Ascending aorta (tissue), 2 donors: ENCODE measurements at regions not wholly inside any gene's neighbourhood (a gene's known extent, or its start where the extent isn't known, plus 50 kb on each side); places are given as distances from the start of the nearest gene placed in this dataset.

Source experiments
- DNase-seq, 2 donors: peaks; one replicate each; pipeline ENCODE4 v3.0.0-alpha.2; 2019; ENCODE audit warnings: low spot score in 2 of 2
- H3K27ac ChIP-seq, 2 donors: fragments of 200-600 bp; sonication (generic); one replicate each; pipeline ENCODE4 v1.5.1; 2016 to 2017; ENCODE audit warnings: mild to moderate bottlenecking in 1 of 2
- H3K27me3 ChIP-seq: fragments of 200-600 bp; sonication (generic); one replicate; pipeline ENCODE4 v1.5.1; 2017
- H3K36me3 ChIP-seq, 2 donors: fragments of 200-600 bp; sonication (generic); one replicate each; pipeline ENCODE4 v1.5.1; 2016
- H3K4me1 ChIP-seq, 2 donors: fragments of 200-600 bp; sonication (generic); one replicate each; pipeline ENCODE4 v1.5.1; 2016 to 2017; ENCODE audit warnings: mild to moderate bottlenecking in 1 of 2
- H3K4me3 ChIP-seq, 2 donors: fragments of 200-600 bp; sonication (generic); one replicate each; pipeline ENCODE4 v1.5.1; 2016 to 2017; ENCODE audit warnings: mild to moderate bottlenecking in 1 of 2
- H3K9me3 ChIP-seq, 2 donors: fragments of 200-600 bp; sonication (generic); one replicate each; pipeline ENCODE4 v1.5.1; 2016
- CTCF ChIP-seq, 3 experiments: fragments of 200-600 bp in 2 of 3; fragments of 450-650 bp in 1 of 3; sonication (generic) in 2 of 3; IDR thresholded peaks; one replicate each; pipeline ENCODE4 v1.5.1; 2016 to 2019; ENCODE audit warnings: antibody characterized with exemption in 3 of 3, mild to moderate bottlenecking in 1 of 3, moderate library complexity in 1 of 3
- intact Hi-C: fragments of 100-400 bp; cut with DNase I; formaldehyde crosslinking; loops from one replicate; pipeline ENCODE4 v1.15.1; 2023

DNA sequence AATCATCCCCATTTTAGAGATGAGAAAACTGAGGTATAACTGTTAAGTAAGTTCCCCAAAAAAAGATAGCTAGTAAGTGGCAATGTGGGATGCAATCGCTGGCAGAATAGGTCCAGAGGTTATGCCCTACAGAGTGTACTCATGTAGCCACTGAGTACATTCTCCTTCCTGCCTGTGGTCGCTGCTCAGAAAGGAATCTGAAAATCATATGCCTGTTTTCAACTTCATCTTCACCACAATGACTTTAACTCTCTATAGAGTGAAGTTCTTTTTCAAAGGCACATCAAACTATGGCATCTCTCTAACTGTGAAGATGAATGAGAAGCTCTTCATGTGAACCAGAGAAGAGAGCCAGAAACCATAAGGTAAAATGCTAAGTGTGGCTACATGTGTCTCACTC is 162.2 kb upstream of the SLC25A13 start:
- Histone ChIP-seq H3K4me3 (no peak overlapping the region), H3K27ac (no peak overlapping the region), H3K9me3 (no peaks in the 10 kb centered on the region), H3K4me1 (no peaks in the 10 kb centered on the region), H3K27me3 (no peaks in the 10 kb centered on the region), H3K36me3 (no peaks in the 10 kb centered on the region)
- intact Hi-C loops, result no loop called here
- DNase-seq, result no peak
- TF ChIP-seq CTCF (IDR thresholded peaks at IDR 0.05), result no peak

DNA sequence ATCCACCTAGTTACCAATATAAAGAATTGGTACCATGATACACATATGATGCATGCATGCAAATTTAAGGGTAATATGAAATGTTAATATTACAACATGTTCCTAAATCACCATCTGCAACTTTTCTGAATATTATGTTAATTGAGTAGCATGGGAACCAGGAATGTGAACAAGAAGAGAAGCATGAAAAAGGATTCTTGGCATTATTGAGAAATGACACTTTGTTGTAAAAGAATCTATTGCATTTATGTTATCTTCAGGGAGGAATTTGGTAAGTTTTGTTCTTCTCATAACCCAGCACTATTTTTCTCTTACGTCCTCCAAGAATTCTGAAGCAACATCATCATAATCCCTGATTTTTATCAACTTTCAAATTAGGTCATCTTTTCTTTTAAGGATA is 159.9 kb upstream of the SLC25A13 start:
- intact Hi-C loops, result no loop called here
- Histone ChIP-seq H3K36me3 (no peaks in the 10 kb centered on the region), H3K9me3 (no peaks in the 10 kb centered on the region), H3K4me1 (no peaks in the 10 kb centered on the region), H3K4me3 (no peak overlapping the region), H3K27me3 (no peaks in the 10 kb centered on the region), H3K27ac (no peak overlapping the region)
- no peak for TF ChIP-seq CTCF (IDR thresholded peaks at IDR 0.05)
- DNase-seq, result no peak

GRCh38 chr7:96479015-96479645 is 157.2 kb upstream of the SLC25A13 start:
- no peaks in the 10 kb centered on the region for H3K9me3 ChIP-seq
- H3K4me3 ChIP-seq, result no peak overlapping the region
- no peak for DNase-seq
- no peak overlapping the region for H3K27ac ChIP-seq
- no peaks in the 10 kb centered on the region for H3K36me3 ChIP-seq
- TF ChIP-seq CTCF (IDR thresholded peaks at IDR 0.05), result no peak
- H3K4me1 ChIP-seq, result no peaks in the 10 kb centered on the region
- H3K27me3 ChIP-seq, result no peaks in the 10 kb centered on the region
- intact Hi-C loops, result no loop called here

GRCh38 chr7:96471606-96472005 is 149.7 kb upstream of the SLC25A13 start:
- no peak for DNase-seq
- Histone ChIP-seq H3K27ac (no peak overlapping the region), H3K4me3 (no peak overlapping the region), H3K4me1 (no peaks in the 10 kb centered on the region), H3K36me3 (no peaks in the 10 kb centered on the region), H3K9me3 (peaks cover 0 to 3% of the 10 kb centered on the region in 2 donors), H3K27me3 (no peaks in the 10 kb centered on the region)
- intact Hi-C loops, result no loop called here
- TF ChIP-seq CTCF (IDR thresholded peaks at IDR 0.05), result no peak

GRCh38 chr7:96452146-96452545 is 130.2 kb upstream of the SLC25A13 start:
- H3K27ac ChIP-seq, result no peak overlapping the region
- no peaks in the 10 kb centered on the region for H3K4me1 ChIP-seq
- no peak for DNase-seq

More at GRCh38 chr7:96452146-96452545, 130.2 kb upstream of the SLC25A13 start:
- no peaks in the 10 kb centered on the region for H3K27me3 ChIP-seq
- H3K4me3 ChIP-seq, result no peak overlapping the region
- intact Hi-C loops, result no loop called here
- H3K36me3 ChIP-seq, result no peaks in the 10 kb centered on the region
- no peaks in the 10 kb centered on the region for H3K9me3 ChIP-seq
- no peak for TF ChIP-seq CTCF (IDR thresholded peaks at IDR 0.05)
